PC-9 (cell line): ENCODE measurements at regions not wholly inside any gene's neighbourhood (a gene's known extent, or its start where the extent isn't known, plus 50 kb on each side); places are given as distances from the start of the nearest gene placed in this dataset.

Source experiments
- EZH2 ChIP-seq: fragments of 200-600 bp; sonication (generic); IDR thresholded peaks from 2 replicates; pipeline ENCODE4 v1.8.0; 2017; ENCODE audit warnings: antibody characterized with exemption, low read depth
- TF ChIP-seq, protein P1 (sequence below): fragments of 200-600 bp; sonication (generic); conservative IDR thresholded peaks from 2 replicates; pipeline ENCODE4 v1.6.1; 2017; ENCODE audit warnings: mixed run types, antibody characterized with exemption, mild to moderate bottlenecking, moderate library complexity

DNA sequence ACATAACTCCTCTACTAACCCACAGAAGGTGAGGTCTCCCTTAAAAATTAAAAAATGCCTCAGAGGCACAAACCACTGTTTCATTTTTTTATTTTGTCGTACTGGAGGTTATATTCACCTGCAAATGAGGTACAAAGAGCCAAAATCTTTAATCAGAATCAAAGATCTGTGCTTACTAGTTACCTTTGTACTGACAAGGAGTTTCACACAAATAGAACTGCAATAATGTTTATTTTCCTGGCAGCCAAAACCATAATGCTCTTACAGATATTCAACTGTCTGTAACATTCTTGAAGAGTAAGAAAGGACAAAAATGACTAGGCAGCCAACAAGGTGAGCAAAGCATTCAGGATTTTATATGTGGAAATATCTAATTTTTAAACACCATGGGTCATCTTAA lies 105.1 kb upstream of the NOL4 start:
- TF ChIP-seq EZH2: no peak
- TF ChIP-seq, protein P1, sequence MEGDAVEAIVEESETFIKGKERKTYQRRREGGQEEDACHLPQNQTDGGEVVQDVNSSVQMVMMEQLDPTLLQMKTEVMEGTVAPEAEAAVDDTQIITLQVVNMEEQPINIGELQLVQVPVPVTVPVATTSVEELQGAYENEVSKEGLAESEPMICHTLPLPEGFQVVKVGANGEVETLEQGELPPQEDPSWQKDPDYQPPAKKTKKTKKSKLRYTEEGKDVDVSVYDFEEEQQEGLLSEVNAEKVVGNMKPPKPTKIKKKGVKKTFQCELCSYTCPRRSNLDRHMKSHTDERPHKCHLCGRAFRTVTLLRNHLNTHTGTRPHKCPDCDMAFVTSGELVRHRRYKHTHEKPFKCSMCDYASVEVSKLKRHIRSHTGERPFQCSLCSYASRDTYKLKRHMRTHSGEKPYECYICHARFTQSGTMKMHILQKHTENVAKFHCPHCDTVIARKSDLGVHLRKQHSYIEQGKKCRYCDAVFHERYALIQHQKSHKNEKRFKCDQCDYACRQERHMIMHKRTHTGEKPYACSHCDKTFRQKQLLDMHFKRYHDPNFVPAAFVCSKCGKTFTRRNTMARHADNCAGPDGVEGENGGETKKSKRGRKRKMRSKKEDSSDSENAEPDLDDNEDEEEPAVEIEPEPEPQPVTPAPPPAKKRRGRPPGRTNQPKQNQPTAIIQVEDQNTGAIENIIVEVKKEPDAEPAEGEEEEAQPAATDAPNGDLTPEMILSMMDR: no peak
